ENCODE measurements at regions not wholly inside any gene's neighbourhood (a gene's known extent, or its start where the extent isn't known, plus 50 kb on each side); places are given as distances from the start of the nearest gene placed in this dataset.
A peak's percentile ranks its signal among the peaks of the same experiment; 100 is the strongest.

DNA sequence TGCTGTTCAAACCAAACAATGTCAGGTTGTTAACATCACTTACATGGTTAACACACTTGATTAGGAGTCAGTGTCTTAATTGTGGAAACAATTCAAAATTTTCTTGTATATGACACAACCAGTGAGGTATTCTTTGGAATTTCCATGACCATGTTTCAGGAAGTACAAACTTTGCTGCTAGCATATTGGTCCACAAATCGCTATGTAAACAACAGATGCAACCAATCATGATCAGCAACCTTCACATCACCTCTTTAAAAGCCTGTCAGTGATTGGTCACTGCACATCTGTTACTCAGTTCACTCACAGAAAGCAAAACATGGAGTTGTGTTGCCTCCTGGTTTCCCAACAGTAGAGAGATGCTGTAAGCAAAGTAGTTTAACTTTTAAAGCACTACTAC lies 108.9 kb upstream of the FAM3C start:
- no peak overlapping the region for H3K4me3 ChIP-seq (ENCODE audit: low read depth, low read length)
- no peak for DNase-seq (ENCODE audit: low read depth)
- TF ChIP-seq, protein P1, sequence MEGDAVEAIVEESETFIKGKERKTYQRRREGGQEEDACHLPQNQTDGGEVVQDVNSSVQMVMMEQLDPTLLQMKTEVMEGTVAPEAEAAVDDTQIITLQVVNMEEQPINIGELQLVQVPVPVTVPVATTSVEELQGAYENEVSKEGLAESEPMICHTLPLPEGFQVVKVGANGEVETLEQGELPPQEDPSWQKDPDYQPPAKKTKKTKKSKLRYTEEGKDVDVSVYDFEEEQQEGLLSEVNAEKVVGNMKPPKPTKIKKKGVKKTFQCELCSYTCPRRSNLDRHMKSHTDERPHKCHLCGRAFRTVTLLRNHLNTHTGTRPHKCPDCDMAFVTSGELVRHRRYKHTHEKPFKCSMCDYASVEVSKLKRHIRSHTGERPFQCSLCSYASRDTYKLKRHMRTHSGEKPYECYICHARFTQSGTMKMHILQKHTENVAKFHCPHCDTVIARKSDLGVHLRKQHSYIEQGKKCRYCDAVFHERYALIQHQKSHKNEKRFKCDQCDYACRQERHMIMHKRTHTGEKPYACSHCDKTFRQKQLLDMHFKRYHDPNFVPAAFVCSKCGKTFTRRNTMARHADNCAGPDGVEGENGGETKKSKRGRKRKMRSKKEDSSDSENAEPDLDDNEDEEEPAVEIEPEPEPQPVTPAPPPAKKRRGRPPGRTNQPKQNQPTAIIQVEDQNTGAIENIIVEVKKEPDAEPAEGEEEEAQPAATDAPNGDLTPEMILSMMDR (IDR thresholded peaks at IDR 0.05; ENCODE audit: insufficient read depth, low read depth, low read length, missing control alignments) = no peak

GRCh38 chr7:121504482-121504881 lies 108.4 kb upstream of the FAM3C start:
- TF ChIP-seq, protein P1 (IDR thresholded peaks at IDR 0.05; ENCODE audit: insufficient read depth, low read depth, low read length, missing control alignments) = no peak
- H3K4me3 ChIP-seq (ENCODE audit: low read depth, low read length) = no peak overlapping the region

GRCh38 chr7:121503730-121504129 lies 107.6 kb upstream of the FAM3C start:
- H3K4me3 ChIP-seq (ENCODE audit: low read depth, low read length) = no peak overlapping the region
- TF ChIP-seq, protein P1 (IDR thresholded peaks at IDR 0.05; ENCODE audit: insufficient read depth, low read depth, low read length, missing control alignments) = no peak
- DNase-seq (ENCODE audit: low read depth) = no peak

More at GRCh38 chr7:121504482-121504881, 108.4 kb upstream of the FAM3C start:
- DNase-seq (ENCODE audit: low read depth) = no peak

GRCh38 chr7:121503039-121503438 lies 106.9 kb upstream of the FAM3C start:
- DNase-seq (ENCODE audit: low read depth) = peak; percentile 7
- TF ChIP-seq, protein P1 (IDR thresholded peaks at IDR 0.05; ENCODE audit: insufficient read depth, low read depth, low read length, missing control alignments) = no peak
- no peak overlapping the region for H3K4me3 ChIP-seq (ENCODE audit: low read depth, low read length)

DNA sequence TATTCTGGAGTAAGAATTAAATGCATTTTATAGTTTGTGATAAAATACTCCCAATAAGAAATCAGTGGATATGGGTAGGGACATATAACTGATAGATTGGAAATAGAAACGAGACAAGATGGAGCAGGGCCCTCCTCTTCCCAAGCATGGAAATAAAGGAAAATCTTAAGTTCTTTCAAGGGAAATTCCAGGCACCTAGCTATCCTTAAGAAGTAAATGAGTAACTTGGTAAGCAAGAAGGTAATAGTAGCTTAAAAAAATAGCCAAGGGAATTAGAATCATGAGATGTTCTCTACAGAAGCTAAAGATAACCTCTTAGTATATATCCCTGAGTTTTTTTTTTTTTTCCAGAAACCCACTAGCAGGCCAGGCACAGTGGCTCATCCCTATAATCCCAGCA lies 105.5 kb upstream of the FAM3C start:
- DNase-seq (ENCODE audit: low read depth) = no peak
- H3K4me3 ChIP-seq (ENCODE audit: low read depth, low read length) = no peak overlapping the region
- TF ChIP-seq, protein P1 (IDR thresholded peaks at IDR 0.05; ENCODE audit: insufficient read depth, low read depth, low read length, missing control alignments) = no peak

DNA sequence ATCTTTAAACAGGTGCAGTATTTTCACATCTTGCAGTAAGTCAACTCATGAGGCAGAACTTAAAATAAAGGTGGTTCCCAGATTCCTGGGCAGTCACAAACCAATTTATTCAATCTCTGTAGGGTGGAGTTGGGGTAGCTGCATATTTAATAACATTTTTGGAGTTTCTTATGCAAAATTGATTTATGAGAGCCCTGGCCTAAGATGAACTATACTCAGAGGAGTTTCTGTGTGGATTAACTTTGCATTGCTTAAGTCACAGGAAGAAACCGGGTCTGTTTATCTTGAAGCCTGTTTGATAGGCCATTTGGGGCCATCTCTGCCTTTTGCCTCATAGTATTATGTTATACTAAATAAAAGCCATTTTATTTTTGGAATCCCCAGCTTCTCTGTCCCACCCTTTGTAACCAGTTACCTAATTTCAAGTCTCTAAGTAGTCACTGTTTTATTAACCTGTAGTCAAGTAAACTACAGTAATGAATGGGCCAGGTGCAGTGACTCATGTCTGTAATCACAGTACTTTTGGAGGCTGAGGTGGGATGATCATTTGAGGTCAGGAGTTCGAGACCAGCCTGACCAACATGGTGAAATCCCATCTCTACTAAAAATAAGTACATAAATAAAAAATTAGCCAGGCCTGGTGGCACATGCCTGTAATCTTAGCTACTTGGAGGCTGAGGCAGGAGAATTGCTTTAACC lies 104.4 kb upstream of the FAM3C start:
- no peak overlapping the region for H3K4me3 ChIP-seq (ENCODE audit: low read depth, low read length)
- TF ChIP-seq, protein P1 (IDR thresholded peaks at IDR 0.05; ENCODE audit: insufficient read depth, low read depth, low read length, missing control alignments) = no peak
- no peak for DNase-seq (ENCODE audit: low read depth)

- no peak overlapping the region for H3K4me3 ChIP-seq (ENCODE audit: low read depth, low read length)
- TF ChIP-seq, protein P1 (IDR thresholded peaks at IDR 0.05; ENCODE audit: insufficient read depth, low read depth, low read length, missing control alignments) = no peak
- no peak for DNase-seq (ENCODE audit: low read depth)
Observed at GRCh38 chr7:121499624-121500023, 103.5 kb upstream of the FAM3C start.

Measured in GM12865 (cell line).